GM23248 (cell line): ENCODE measurements at regions not wholly inside any gene's neighbourhood (a gene's known extent, or its start where the extent isn't known, plus 50 kb on each side); places are given as distances from the start of the nearest gene placed in this dataset.

ENCODE experiments used
- DNase-seq: peaks from one replicate; pipeline ENCODE4 v3.0.0-alpha.2; 2015
- H2AFZ ChIP-seq: fragments of 200-600 bp; sonication (generic); 2 replicates; pipeline ENCODE4 v1.6.1; 2016; ENCODE audit warnings: antibody characterized with exemption
- H3F3A ChIP-seq: fragments of 200-600 bp; sonication (generic); 2 replicates; pipeline ENCODE4 v1.6.1; 2016; ENCODE audit warnings: mild to moderate bottlenecking, antibody characterized with exemption, mixed run types; ENCODE audit not compliant: insufficient read depth
- H3K27ac ChIP-seq: fragments of 200-600 bp; sonication (generic); 2 replicates; pipeline ENCODE4 v1.5.1; 2016; ENCODE audit warnings: mild to moderate bottlenecking
- H3K27me3 ChIP-seq: fragments of 200-600 bp; sonication (generic); replicated peaks from 2 replicates; pipeline ENCODE4 v1.6.1; 2016; ENCODE audit warnings: mild to moderate bottlenecking; ENCODE audit not compliant: insufficient read depth
- H3K36me3 ChIP-seq: fragments of 200-600 bp; sonication (generic); 2 replicates; pipeline ENCODE4 v1.6.1; 2016; ENCODE audit warnings: low read depth, mild to moderate bottlenecking
- H3K4me1 ChIP-seq: fragments of 200-600 bp; sonication (generic); 2 replicates; pipeline ENCODE4 v1.6.1; 2016; ENCODE audit warnings: mild to moderate bottlenecking; ENCODE audit not compliant: insufficient read depth
- H3K4me2 ChIP-seq: fragments of 200-600 bp; sonication (generic); one replicate; pipeline ENCODE4 v1.6.1; 2016; ENCODE audit warnings: mild to moderate bottlenecking; ENCODE audit not compliant: unreplicated experiment
- H3K4me3 ChIP-seq: fragments of 200-600 bp; sonication (generic); 2 replicates; pipeline ENCODE4 v1.5.1; 2016; ENCODE audit warnings: mild to moderate bottlenecking
- H3K79me2 ChIP-seq: fragments of 200-600 bp; sonication (generic); 2 replicates; pipeline ENCODE4 v1.6.1; 2016; ENCODE audit warnings: mild to moderate bottlenecking; ENCODE audit not compliant: insufficient read depth
- H3K9ac ChIP-seq: fragments of 200-600 bp; sonication (generic); 2 replicates; pipeline ENCODE4 v1.6.1; 2016; ENCODE audit warnings: mild to moderate bottlenecking
- H3K9me2 ChIP-seq: fragments of 200-600 bp; sonication (generic); 2 replicates; pipeline ENCODE4 v1.6.1; 2016; ENCODE audit warnings: mixed run types, mild to moderate bottlenecking, moderate library complexity; ENCODE audit not compliant: insufficient read depth
- H3K9me3 ChIP-seq: fragments of 200-600 bp; sonication (generic); one replicate; pipeline ENCODE4 v1.6.1; 2017; ENCODE audit warnings: low read depth
- H4K20me1 ChIP-seq: fragments of 200-600 bp; sonication (generic); 2 replicates; pipeline ENCODE4 v1.6.0; 2016; ENCODE audit not compliant: insufficient read depth
- EZH2 ChIP-seq: fragments of 200-600 bp; sonication (generic); IDR thresholded peaks from 2 replicates; pipeline ENCODE4 v1.6.1; 2018; ENCODE audit warnings: antibody characterized with exemption, mild to moderate bottlenecking; ENCODE audit not compliant: insufficient read depth, poor library complexity, severe bottlenecking
- EZH2phosphoT487 ChIP-seq: fragments of 200-600 bp; sonication (generic); IDR thresholded peaks from 2 replicates; pipeline ENCODE4 v1.6.1; 2018; ENCODE audit warnings: antibody characterized with exemption, moderate library complexity, mild to moderate bottlenecking, low read depth; ENCODE audit not compliant: insufficient read depth
- WGBS, 2 experiments: methylation state at CpG; one replicate each; pipeline ENCODE4 v1.1.6; 2015 to 2017; ENCODE audit warnings: low lambda C conversion rate in 2 of 2, low coverage in 1 of 2; ENCODE audit errors: missing lambda C conversion rate in 2 of 2; 5-methylcytosine and 5-hydroxymethylcytosine counted together
- in situ Hi-C: fragments of 300-500 bp; cut with MboI; formaldehyde crosslinking; loops from 2 replicates; pipeline ENCODE4 v1.15.0; 2020

- no peak overlapping the region for H3K4me2 ChIP-seq
- no peaks in the 10 kb centered on the region for H3K36me3 ChIP-seq
- DNase-seq = no peak
- no peaks in the 10 kb centered on the region for H3K9me3 ChIP-seq
- no peaks in the 10 kb centered on the region for H3K27me3 ChIP-seq
- no peaks in the 10 kb centered on the region for H3K79me2 ChIP-seq
- in situ Hi-C loops = no loop called here
- WGBS, 2 experiments = 0 to 33% methylated on average over 1 of the region's 1 CpG
- H4K20me1 ChIP-seq = no peaks in the 10 kb centered on the region
- TF ChIP-seq EZH2phosphoT487 (no peak), EZH2 (no peak)
- H3K4me3 ChIP-seq = no peak overlapping the region
- no peaks in the 10 kb centered on the region for H3K9me2 ChIP-seq
- no peak overlapping the region for H2AFZ ChIP-seq
- no peak overlapping the region for H3K9ac ChIP-seq
- no peaks in the 10 kb centered on the region for H3K4me1 ChIP-seq
- H3F3A ChIP-seq = no peaks in the 10 kb centered on the region
- no peak overlapping the region for H3K27ac ChIP-seq
Observed at GRCh38 chrX:69268611-69269010, 103.4 kb upstream of the PJA1 start.

DNA sequence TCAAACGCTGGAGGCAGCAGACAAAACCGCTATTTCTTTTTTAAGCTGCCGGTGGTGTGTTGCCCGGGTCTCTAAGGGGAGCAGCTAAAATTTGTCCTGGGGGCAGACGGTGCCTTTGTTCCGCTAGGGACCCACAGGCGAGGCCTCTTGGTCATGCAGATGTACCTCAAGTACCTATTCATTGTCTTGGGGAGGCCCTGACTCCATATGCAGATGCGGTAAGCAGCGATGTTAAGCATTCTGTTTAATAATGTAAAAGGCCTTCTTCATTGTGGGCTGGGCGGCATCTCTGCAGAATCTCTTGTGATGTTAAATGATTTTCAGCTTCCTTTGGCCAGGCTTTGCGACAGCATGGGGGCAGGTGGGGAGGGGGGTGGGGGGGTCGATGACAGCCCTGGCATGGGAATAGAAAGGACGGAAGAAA is 98.9 kb upstream of the PJA1 start:
- Histone ChIP-seq H3K27me3 (no peaks in the 10 kb centered on the region), H3K4me1 (no peaks in the 10 kb centered on the region), H4K20me1 (no peaks in the 10 kb centered on the region), H3K79me2 (no peaks in the 10 kb centered on the region), H3K9me3 (no peaks in the 10 kb centered on the region), H3K4me3 (no peak overlapping the region), H3K9ac (no peak overlapping the region), H2AFZ (no peak overlapping the region), H3K4me2 (no peak overlapping the region), H3K9me2 (no peaks in the 10 kb centered on the region), H3F3A (no peaks in the 10 kb centered on the region), H3K36me3 (no peaks in the 10 kb centered on the region), H3K27ac (no peak overlapping the region)
- 57 to 60% methylated on average over 11 to 13 of the region's 13 CpGs for WGBS, 2 experiments
- no peak for DNase-seq
- TF ChIP-seq EZH2phosphoT487 = no peak
- TF ChIP-seq EZH2 = no peak
- in situ Hi-C loops = no loop called here

GRCh38 chrX:69263251-69263820 is 98.1 kb upstream of the PJA1 start:
- Histone ChIP-seq H3F3A (no peaks in the 10 kb centered on the region), H3K9ac (no peak overlapping the region), H3K4me2 (no peak overlapping the region), H2AFZ (no peak overlapping the region), H3K36me3 (no peaks in the 10 kb centered on the region), H4K20me1 (no peaks in the 10 kb centered on the region), H3K9me2 (no peaks in the 10 kb centered on the region), H3K27ac (no peak overlapping the region), H3K9me3 (no peaks in the 10 kb centered on the region), H3K27me3 (no peaks in the 10 kb centered on the region), H3K79me2 (no peaks in the 10 kb centered on the region), H3K4me1 (no peaks in the 10 kb centered on the region), H3K4me3 (no peak overlapping the region)
- TF ChIP-seq EZH2 = no peak
- no peak for TF ChIP-seq EZH2phosphoT487
- in situ Hi-C loops = no loop called here
- no peak for DNase-seq
- WGBS, 2 experiments = 42 to 52% methylated on average over 3 of the region's 3 CpGs

GRCh38 chrX:69262036-69262936 is 97.0 kb upstream of the PJA1 start:
- in situ Hi-C loops = no loop called here
- H2AFZ ChIP-seq = no peak overlapping the region
- no peak overlapping the region for H3K27ac ChIP-seq
- H3K9me2 ChIP-seq = no peaks in the 10 kb centered on the region
- H3K36me3 ChIP-seq = no peaks in the 10 kb centered on the region
- H3K4me3 ChIP-seq = no peak overlapping the region
- H3K9me3 ChIP-seq = no peaks in the 10 kb centered on the region
- no peak overlapping the region for H3K4me2 ChIP-seq
- no peak overlapping the region for H3K9ac ChIP-seq
- 47% methylated on average over 9 to 10 of the region's 12 CpGs for WGBS, 2 experiments
- H3K27me3 ChIP-seq = no peaks in the 10 kb centered on the region
- H3F3A ChIP-seq = no peaks in the 10 kb centered on the region
- no peaks in the 10 kb centered on the region for H3K79me2 ChIP-seq
- no peaks in the 10 kb centered on the region for H3K4me1 ChIP-seq
- TF ChIP-seq EZH2phosphoT487 (no peak), EZH2 (no peak)
- DNase-seq = peak; percentile 4
- no peaks in the 10 kb centered on the region for H4K20me1 ChIP-seq
